HG03460 (cell line): ENCODE measurements at regions not wholly inside any gene's neighbourhood (a gene's known extent, or its start where the extent isn't known, plus 50 kb on each side); places are given as distances from the start of the nearest gene placed in this dataset.
"Not testable (repeated sequence)": the region's sequence is repeated elsewhere in the genome, so short reads cannot be mapped to it uniquely, and the experiment has no call there.

Experiments used
- ATAC-seq: cut with Tn5 transposase; IDR thresholded peaks from one replicate; pipeline ENCODE4 v1.9.1; 2021; ENCODE audit not compliant: unreplicated experiment

DNA sequence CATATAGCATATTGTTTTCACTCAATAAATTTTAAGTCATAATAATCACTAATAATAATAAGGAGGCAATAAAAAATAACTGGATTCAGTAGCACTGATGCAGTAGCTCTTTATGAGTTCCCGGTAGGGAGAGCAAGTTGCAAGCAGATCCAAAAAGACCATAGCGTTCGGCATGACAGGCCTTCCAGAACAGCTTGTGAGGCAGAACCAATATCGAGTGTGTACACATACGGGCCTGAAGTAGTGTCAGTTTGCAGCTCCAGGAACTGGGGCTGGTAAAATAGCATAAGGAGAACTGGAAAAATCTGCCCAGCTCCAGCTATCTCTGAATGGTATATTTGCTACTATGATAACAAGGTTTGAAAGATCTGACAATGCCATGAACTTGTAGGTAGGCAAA, 1607.8 kb upstream of the PIK3C3 start:
- ATAC-seq: no peak

DNA sequence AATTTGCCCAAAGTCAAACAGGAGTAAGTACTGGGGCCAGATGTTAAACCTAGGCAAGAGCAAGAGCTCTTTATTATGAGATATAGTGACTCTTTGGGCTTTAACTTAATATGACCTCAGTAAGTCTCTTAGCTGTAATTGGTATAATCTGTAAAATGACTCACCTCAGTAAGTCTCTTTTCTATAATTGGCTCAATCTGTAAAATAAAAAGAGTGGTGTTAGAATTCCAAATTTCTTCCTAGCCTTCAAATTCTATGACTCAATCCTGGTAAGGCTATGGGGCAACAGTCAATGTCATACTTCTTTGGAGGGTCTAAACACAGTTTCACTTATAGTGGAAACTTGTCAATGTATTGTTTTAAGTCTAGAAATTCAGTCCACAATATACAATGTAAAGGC, 1608.9 kb upstream of the PIK3C3 start:
- ATAC-seq: no peak

DNA sequence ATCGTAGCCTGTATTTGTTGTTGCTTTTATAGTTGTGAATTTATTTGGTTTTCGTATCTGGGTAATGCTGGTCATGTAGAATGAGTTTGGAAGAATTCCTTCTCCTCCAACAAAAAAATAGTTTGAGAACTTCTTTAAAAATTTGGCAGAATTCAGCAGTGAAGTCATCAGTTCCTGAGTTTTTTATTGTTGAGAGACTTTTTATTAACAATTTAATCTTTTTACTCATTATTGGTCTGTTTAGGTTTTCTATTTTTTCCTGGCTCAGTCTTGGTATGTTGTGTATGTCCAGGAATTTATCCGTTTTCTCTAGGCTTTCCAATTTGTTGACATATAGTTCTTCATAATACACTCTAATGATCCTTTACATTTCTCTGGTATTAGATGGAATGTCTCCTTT, 1613.3 kb upstream of the PIK3C3 start:
- no peak for ATAC-seq

DNA sequence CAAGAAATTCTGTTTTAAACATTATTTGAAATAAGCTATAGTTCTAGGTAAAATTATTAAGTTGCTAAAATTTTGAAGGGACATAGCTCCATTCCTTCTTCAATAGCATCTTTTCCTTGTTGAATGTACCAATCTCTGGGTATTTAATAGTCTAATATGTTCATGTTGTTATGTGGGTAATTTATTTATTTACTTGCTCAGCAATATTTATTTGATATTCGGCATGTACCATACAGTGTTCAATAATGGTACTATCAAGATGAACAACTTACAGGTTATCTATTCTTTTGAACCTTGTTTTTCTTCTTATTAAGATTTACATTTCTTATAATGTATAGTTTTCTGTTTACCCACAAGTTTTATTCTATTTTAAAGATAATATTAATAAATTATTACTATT, 1616.8 kb upstream of the PIK3C3 start:
- ATAC-seq: no peak

GRCh38 chr18:40326985-40327384, 1628.0 kb upstream of the PIK3C3 start:
- no peak for ATAC-seq

GRCh38 chr18:40325988-40326387, 1629.0 kb upstream of the PIK3C3 start:
- ATAC-seq: no peak

DNA sequence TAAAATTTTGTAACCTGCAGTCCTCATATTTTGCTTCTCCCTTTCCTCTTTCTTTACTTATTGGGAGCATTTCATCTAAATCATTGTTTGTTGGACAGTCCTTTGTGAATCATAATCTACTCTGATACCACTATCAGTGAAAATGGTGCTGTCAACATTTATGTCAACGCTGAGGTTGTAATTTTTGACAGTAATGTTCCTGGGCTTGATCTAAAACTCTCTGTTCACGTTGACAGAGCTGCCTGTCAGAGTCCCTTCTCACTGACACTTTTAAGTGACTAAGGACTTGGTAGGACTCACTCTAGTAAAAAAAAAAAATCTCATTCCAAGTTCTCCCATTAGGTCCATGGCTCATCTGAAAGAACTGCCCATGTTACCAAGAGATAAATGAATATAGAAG, 1640.8 kb upstream of the PIK3C3 start:
- ATAC-seq: no peak

- no peak for ATAC-seq
Observed at GRCh38 chr18:40313030-40313642, 1641.9 kb upstream of the PIK3C3 start.

DNA sequence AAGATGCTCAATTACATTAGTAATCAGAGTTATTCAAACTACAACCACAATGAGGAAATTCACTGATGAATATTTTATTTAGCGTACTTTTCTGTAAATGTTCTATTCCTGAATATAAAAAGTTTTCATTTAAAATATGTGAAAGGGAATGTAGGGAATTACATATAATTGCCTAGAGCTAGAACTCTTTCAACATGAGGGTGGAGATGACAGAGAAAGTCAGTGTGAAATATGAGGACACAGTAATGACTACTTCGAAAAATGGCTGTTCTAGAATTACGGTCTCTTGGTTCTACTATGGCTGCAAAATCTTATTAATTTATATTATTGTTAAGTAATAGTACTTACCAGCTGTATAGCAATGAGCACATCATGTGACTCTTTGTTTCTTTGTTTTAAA, 1647.4 kb upstream of the PIK3C3 start:
- no peak for ATAC-seq

GRCh38 chr18:40296717-40297413, 1658.2 kb upstream of the PIK3C3 start:
- ATAC-seq: no peak

DNA sequence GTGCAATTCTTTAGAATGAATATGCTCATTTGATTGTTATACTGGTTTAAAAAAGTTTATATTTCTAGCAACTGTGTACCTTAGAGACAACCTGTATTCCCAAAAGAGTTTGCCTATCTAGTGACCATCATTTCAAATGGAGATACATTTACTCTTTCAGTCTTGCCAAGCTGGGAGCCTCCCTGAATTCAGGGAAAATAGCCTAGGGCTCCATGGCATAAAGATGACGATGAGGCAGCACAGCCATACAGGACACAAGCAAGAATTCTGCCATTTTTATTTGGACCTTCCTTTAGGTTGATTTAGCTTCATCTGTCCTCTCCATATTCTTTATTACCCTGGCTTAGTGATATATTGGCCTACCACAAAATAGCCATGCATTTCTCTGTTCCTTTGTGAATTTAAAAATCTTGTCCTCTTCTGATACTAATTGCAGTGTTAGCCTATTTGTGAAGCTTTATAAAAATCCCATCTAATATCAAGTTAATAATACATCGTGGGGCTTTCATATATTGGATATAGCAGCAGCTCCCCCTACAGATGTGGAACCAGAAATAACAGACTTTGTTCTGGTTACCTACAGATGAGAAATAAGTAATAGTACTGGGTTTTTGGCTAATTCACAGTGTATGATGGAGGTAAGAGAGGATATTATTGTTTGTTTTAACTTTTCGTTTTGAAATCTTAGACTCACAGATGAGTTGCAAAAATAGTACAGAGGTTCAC, 1661.9 kb upstream of the PIK3C3 start:
- ATAC-seq: no peak

DNA sequence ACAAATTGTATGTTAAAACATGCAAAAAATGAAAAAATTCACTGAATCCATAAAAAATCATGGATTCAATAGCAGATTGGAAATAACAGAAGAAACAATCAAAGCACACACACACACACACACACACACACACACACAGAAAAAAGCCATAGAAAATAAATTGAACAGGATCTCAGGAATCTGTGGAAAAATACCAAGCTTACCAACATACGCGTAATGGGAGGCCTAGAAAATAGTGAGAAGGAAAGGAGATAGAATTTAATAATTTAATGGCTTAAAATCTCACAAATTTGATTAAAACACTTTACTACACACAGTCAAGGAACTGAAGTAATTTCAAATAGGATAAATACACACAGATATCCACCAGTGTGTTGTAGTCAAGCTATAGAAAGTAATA, 1671.5 kb upstream of the PIK3C3 start:
- ATAC-seq: no peak

- ATAC-seq: not testable (repeated sequence)
Observed at GRCh38 chr18:40281356-40281755, 1673.7 kb upstream of the PIK3C3 start.

DNA sequence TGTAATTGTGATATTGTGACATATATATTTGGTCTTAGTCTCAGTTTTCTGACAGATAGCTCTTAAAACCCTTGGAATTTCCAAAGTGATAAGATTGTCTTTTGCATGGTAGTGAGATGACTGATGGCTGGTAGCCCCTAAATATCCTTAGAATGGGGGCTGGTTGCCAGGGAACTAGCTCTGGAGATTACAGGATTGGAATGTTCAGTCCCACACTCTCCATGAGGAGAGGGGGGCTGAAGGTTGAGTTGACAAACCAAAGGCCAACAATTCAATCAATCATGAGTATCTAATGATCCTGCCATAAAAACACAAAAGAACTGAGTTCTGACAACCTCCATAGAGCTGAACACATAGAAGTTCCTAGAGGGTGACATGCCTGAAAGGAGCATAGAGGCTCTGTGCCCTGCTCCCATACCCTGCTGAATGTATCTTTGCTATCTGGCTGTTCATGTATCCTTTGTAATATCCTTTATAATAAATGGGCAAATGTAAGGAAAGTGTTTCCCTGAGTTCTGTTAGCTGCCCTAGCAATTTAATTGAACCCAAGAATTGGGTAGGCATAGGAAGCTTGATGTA, 1680.3 kb upstream of the PIK3C3 start:
- ATAC-seq: no peak

DNA sequence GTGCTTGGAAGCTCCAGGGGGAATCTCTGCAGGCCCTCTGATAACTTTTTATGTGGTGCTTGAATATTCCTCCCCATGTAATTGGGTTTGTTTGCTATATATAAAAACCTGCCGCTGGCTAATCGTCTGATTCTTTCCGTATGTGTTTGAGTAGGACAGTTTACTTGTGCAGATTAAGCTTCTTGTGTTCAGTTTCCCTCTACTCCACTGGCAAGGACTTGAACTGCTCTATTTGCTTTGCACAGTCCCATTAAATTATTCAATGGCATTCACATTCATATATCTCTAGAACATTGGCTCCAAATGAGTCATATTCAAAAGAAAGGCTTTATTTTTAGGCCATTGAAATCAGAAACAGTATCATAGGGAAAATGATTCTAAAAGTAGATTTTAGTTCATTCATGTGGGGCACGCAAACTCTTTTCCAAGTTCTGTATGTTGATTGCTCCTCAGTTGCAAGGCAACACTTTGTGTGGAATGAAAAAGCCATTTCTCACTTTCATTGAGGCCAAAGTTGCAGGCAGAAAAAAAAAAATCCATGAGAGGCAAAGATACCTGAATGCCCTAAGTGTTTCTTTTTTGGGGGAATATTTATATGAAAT, 1682.3 kb upstream of the PIK3C3 start:
- no peak for ATAC-seq

- no peak for ATAC-seq
Observed at GRCh38 chr18:40259115-40259835, 1695.8 kb upstream of the PIK3C3 start.

DNA sequence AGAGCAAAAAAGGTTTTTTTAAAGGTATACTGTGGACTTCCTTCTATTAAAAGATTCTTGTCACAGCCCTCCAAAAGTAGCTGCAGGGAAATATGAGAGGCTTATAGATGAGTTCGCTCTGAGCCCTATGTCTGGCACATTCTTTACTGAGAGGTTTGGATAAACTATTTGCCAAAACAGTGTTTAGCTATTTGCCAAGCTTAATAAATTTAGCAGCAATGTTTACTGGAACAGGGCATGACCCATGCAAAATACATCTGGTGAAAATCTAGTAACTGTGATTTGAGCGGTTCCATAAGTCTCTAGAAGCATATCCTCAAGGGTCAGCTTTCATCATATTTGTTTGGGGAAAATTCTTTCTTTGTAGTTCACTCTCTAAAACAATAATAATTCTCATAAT, 1696.7 kb upstream of the PIK3C3 start:
- no peak for ATAC-seq

DNA sequence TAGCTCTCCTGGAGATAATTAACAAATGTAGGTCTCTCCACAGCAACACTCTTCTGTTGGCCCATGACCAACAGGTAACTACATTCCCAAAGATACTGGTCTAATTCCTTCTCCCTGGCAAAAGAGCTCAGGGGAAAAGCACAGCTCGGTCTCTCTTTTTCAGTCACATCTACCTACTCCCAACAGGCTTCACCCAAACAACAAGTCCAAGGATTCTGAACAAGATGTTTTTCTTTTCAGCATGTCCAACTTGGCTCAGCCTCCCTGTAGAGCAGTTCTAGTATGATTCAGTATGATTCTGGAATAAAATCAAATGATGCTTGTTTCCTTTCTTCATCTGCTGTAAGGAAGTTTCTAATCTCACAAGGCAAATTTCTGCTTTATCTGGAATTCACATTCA, 1704.8 kb upstream of the PIK3C3 start:
- ATAC-seq: no peak

DNA sequence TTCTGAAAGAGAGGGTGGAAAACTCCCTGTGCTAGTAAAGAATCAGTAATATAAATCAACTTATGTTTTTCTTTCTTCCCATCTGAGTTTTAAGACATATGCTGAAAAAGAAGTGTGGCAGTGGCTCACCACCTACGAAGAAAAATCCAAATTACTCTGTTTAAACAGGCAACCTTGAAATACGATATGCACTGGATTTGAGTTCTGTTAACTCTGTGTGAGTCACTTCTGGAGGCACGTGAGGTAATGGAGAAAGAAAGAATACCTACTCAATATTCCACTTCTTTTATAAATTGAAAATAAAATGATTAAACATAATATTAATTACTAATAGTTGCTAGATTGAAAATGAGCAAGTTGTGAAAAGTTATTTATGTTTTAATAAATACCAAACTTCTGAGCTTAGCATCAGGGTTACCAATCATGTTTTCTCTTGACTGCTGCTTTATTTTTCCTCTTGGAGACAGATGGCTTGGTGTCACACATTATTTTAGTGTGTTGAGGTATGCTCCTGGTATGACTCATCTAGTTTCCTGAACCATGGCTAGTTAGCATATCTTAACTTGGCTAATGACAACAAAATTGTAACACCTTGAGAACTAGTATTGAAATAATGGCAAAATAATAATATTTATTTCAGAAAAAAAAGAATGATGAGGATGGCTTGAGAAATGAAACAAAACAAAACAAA, 1705.5 kb upstream of the PIK3C3 start:
- ATAC-seq: no peak

GRCh38 chr18:40245612-40246011, 1709.4 kb upstream of the PIK3C3 start:
- ATAC-seq: not testable (repeated sequence)
